Endothelial cell of umbilical vein (primary cell): ENCODE measurements at regions not wholly inside any gene's neighbourhood (a gene's known extent, or its start where the extent isn't known, plus 50 kb on each side); places are given as distances from the start of the nearest gene placed in this dataset.

Experiments used
- BruUV-seq: library from RNA; stranded (reverse); fragments of 400-500 nt; replicated peaks from 2 replicates; lab custom pipeline; 2021; lab: Mats Ljungman, UMichigan
- CTCF ChIA-PET: fragments of 300-600, 350-600 bp; sonication (Branson Sonifier 250); formaldehyde crosslinking; loops from one replicate; lab custom pipeline; 2021; ENCODE audit warnings: antibody characterized with exemption, inconsistent platforms; lab: Charles Lee
- POLR2A ChIA-PET: fragments of 300-600, 350-600 bp; sonication (Branson Sonifier 250); formaldehyde crosslinking; loops from one replicate; lab custom pipeline; 2021; ENCODE audit warnings: antibody characterized with exemption, inconsistent platforms; lab: Charles Lee
- DNase-seq: peaks from one replicate; pipeline ENCODE4 v3.0.0-alpha.2; 2011; ENCODE audit warnings: low read depth, low spot score
- FAIRE-seq: peaks from 2 replicates; lab custom pipeline; 2011; peaks lifted over from hg19 to GRCh38; lab: Jason Lieb, UNC
- H2AFZ ChIP-seq: 2 replicates; pipeline ENCODE4 v1.6.0; 2012; ENCODE audit warnings: low read depth, low read length, control low read depth, inconsistent platforms
- H3K27ac ChIP-seq: 2 replicates; pipeline ENCODE4 v1.5.1; 2011; ENCODE audit warnings: low read depth, mild to moderate bottlenecking, control low read depth, low read length, moderate library complexity; ENCODE audit not compliant: insufficient read depth
- H3K27me3 ChIP-seq, 2 experiments: 2 replicates each; pipeline versions ENCODE4 v1.6.0 to v1.6.1; 2011; ENCODE audit warnings: low read length in 2 of 2, mixed read lengths in 1 of 2; ENCODE audit not compliant: control insufficient read depth in 2 of 2, insufficient read depth in 2 of 2
- H3K36me3 ChIP-seq, 2 experiments: 2 replicates in 1 of 2; 3 replicates in 1 of 2; pipeline ENCODE4 v1.5.1; 2011; ENCODE audit warnings: low read length in 2 of 2, mild to moderate bottlenecking in 1 of 2, moderate library complexity in 1 of 2; ENCODE audit not compliant: control insufficient read depth in 2 of 2, insufficient read depth in 2 of 2; ENCODE audit errors: extremely low read depth in 1 of 2
- H3K4me1 ChIP-seq: 3 replicates; pipeline ENCODE4 v1.5.1; 2011; ENCODE audit warnings: mild to moderate bottlenecking, low read length; ENCODE audit not compliant: control insufficient read depth, insufficient read depth; ENCODE audit errors: extremely low read depth
- H3K4me2 ChIP-seq: 2 replicates; pipeline ENCODE4 v1.6.1; 2011; ENCODE audit warnings: low read length, control low read depth, mixed read lengths; ENCODE audit not compliant: insufficient read depth
- H3K4me3 ChIP-seq, 3 experiments: fragments of 200-600 bp in 1 of 3; sonication (generic), shearing (Covaris generic) in 1 of 3; replicated peaks in 1 of 3; 2 replicates each; pipeline ENCODE4 v1.5.1; 2011 to 2016; ENCODE audit warnings: control low read depth in 3 of 3, low read length in 3 of 3, mild to moderate bottlenecking in 2 of 3, inconsistent platforms in 1 of 3, low read depth in 1 of 3, moderate library complexity in 1 of 3; ENCODE audit not compliant: insufficient read depth in 1 of 3
- H3K79me2 ChIP-seq: 2 replicates; pipeline ENCODE4 v1.6.0; 2012; ENCODE audit warnings: low read length, inconsistent platforms; ENCODE audit not compliant: control insufficient read depth, insufficient read depth
- H3K9ac ChIP-seq: replicated peaks from 2 replicates; pipeline ENCODE3; 2011; ENCODE audit warnings: low read length, control low read depth; ENCODE audit not compliant: insufficient read depth; ENCODE audit errors: extremely low read depth
- H3K9me1 ChIP-seq: replicated peaks from 3 replicates; pipeline ENCODE4 v1.6.0; 2011; ENCODE audit warnings: mild to moderate bottlenecking, low read length; ENCODE audit not compliant: control insufficient read depth, insufficient read depth; ENCODE audit errors: extremely low read depth
- H3K9me3 ChIP-seq: replicated peaks from 2 replicates; pipeline ENCODE4 v1.5.1; 2012; ENCODE audit warnings: low read length, inconsistent platforms; ENCODE audit not compliant: control insufficient read depth, insufficient read depth
- H4K20me1 ChIP-seq: replicated peaks from 2 replicates; pipeline ENCODE3; 2011; ENCODE audit warnings: mild to moderate bottlenecking, low read length; ENCODE audit not compliant: control insufficient read depth, insufficient read depth; ENCODE audit errors: extremely low read depth
- EZH2 ChIP-seq: IDR thresholded peaks from 2 replicates; pipeline ENCODE4 v1.6.1; 2012; ENCODE audit warnings: borderline replicate concordance, low read depth, mild to moderate bottlenecking, moderate library complexity, low read length, inconsistent platforms; ENCODE audit not compliant: severe bottlenecking
- FOS ChIP-seq: IDR thresholded peaks from 2 replicates; pipeline ENCODE4 v1.6.1; 2011; ENCODE audit warnings: mild to moderate bottlenecking, low read length, moderate library complexity, borderline replicate concordance; ENCODE audit not compliant: insufficient read depth
- GATA2 ChIP-seq: IDR thresholded peaks from 2 replicates; pipeline ENCODE4 v1.7.0; 2011; ENCODE audit warnings: low read depth, mild to moderate bottlenecking, moderate library complexity, mixed read lengths, low read length; ENCODE audit not compliant: insufficient read length, insufficient read depth
- JUN ChIP-seq: IDR thresholded peaks from 2 replicates; pipeline ENCODE4 v1.6.1; 2011; ENCODE audit warnings: borderline replicate concordance, low read depth; ENCODE audit not compliant: insufficient read length, insufficient read depth
- MAX ChIP-seq: IDR thresholded peaks from 2 replicates; pipeline ENCODE4 v1.6.1; 2011; ENCODE audit not compliant: insufficient read depth, insufficient read length
- MYC ChIP-seq: IDR thresholded peaks from one replicate; pipeline ENCODE4 v1.6.1; 2011; ENCODE audit warnings: mild to moderate bottlenecking, low read depth, low read length
- POLR2A ChIP-seq: IDR thresholded peaks from 2 replicates; pipeline ENCODE4 v1.6.1; 2012; ENCODE audit warnings: low read depth, mild to moderate bottlenecking, control low read depth, low read length
- POLR2AphosphoS5 ChIP-seq: IDR thresholded peaks from 2 replicates; pipeline ENCODE4 v1.6.1; 2012; ENCODE audit warnings: low read depth, mild to moderate bottlenecking, control low read depth, low read length, moderate library complexity; ENCODE audit not compliant: insufficient read depth
- dilution Hi-C: fragments of 300-500 bp; cut with MboI; formaldehyde crosslinking; loops from one replicate; pipeline ENCODE4 v1.15.0; 2019; ENCODE audit warnings: low sequenced_read_pairs; ENCODE audit not compliant: extremely low pct_ligation_motif_present
- intact Hi-C: fragments of 100-400 bp; cut with micrococcal nuclease; formaldehyde crosslinking; loops from one replicate; pipeline ENCODE4 v1.10.0; 2022

- Histone ChIP-seq H3K4me3 (no peak overlapping the region), H3K4me2 (no peak overlapping the region), H3K36me3 (no peaks in the 10 kb centered on the region), H3K27ac (no peak overlapping the region), H4K20me1 (no peaks in the 10 kb centered on the region), H3K79me2 (no peaks in the 10 kb centered on the region), H3K9me3 (no peaks in the 10 kb centered on the region), H2AFZ (no peak overlapping the region), H3K9me1 (no peaks in the 10 kb centered on the region), H3K9ac (no peak overlapping the region), H3K27me3 (peaks cover 2 to 7% of the 10 kb centered on the region in 2 experiments), H3K4me1 (no peaks in the 10 kb centered on the region)
- BruUV-seq: no TSS peak
- intact Hi-C loops (no loop called here), dilution Hi-C loops (no loop called here)
- ChIA-PET POLR2A (no interaction called here), CTCF (no interaction called here)
- TF ChIP-seq MAX (no peak), FOS (no peak), MYC (no peak), POLR2AphosphoS5 (no peak), GATA2 (no peak), EZH2 (no peak), JUN (no peak), POLR2A (no peak)
- DNase-seq (no peak), FAIRE-seq (no peak)
Observed at GRCh38 chr4:53816561-53816960, 225.3 kb upstream of the LNX1 start.

- ChIA-PET POLR2A (no interaction called here), CTCF (no interaction called here)
- Histone ChIP-seq H3K27ac (no peak overlapping the region), H3K36me3 (no peaks in the 10 kb centered on the region), H3K4me2 (no peak overlapping the region), H3K4me3 (no peak overlapping the region), H3K79me2 (no peaks in the 10 kb centered on the region), H3K9me3 (no peaks in the 10 kb centered on the region), H2AFZ (no peak overlapping the region), H3K4me1 (no peaks in the 10 kb centered on the region), H4K20me1 (no peaks in the 10 kb centered on the region), H3K9me1 (no peaks in the 10 kb centered on the region), H3K9ac (no peak overlapping the region), H3K27me3 (peaks cover 2 to 6% of the 10 kb centered on the region in 2 experiments)
- FAIRE-seq: no peak
- no peak for DNase-seq
- dilution Hi-C loops (no loop called here), intact Hi-C loops (no loop called here)
- no TSS peak for BruUV-seq
- TF ChIP-seq MYC: no peak
- TF ChIP-seq EZH2: no peak
Observed at GRCh38 chr4:53815281-53815680, 224.0 kb upstream of the LNX1 start.
